GM20000 (cell line): ENCODE measurements at regions not wholly inside any gene's neighbourhood (a gene's known extent, or its start where the extent isn't known, plus 50 kb on each side); places are given as distances from the start of the nearest gene placed in this dataset.
"Not testable (repeated sequence)": the region's sequence is repeated elsewhere in the genome, so short reads cannot be mapped to it uniquely, and the experiment has no call there.

Experiments used
- DNase-seq: peaks from one replicate; pipeline ENCODE4 v3.0.0; 2012; ENCODE audit warnings: low spot score
- CTCF ChIP-seq: IDR thresholded peaks from 2 replicates; pipeline ENCODE4 v1.5.1; 2012; ENCODE audit warnings: mild to moderate bottlenecking, control low read depth; ENCODE audit errors: extremely low read depth, missing control alignments

DNA sequence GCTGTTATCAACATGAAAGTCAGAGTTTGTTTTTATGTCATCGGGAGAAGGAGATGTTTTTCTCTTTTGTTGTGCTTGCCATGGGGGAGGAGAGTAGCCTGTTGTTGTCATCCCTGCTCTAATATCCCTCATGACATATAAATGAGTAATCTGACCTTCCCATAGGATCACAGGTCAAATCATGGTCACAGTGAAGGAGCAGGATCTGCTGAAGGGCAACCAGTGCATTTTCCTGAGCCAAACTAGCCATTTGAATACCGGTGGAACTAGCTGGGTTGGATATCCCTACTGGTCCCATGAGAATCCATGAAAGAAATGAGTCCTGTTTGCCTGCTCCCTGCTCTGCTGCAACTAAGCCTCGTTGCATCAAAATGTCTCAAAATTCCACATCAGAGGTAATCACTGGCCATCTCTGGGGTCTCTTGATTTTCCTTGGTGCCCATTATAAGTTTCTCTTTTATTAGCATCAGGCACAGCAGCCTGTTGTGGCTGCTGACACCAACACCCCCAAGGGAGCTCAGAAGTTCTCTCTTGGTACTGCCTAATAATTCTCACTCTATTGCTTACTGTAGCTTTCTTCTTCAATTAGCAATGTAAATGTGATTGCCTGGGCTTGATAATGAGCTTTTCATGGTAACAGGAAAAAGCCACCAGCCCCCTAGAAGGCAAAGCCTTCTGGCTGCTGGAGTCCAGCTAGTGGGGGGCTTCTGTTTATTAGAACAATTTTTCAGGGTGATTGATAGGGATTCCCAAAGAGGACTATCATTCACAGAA, 211.4 kb upstream of the ERCC4 start:
- DNase-seq, result no peak
- no peak for TF ChIP-seq CTCF

GRCh38 chr16:13718748-13719147, 201.2 kb upstream of the ERCC4 start:
- DNase-seq, result no peak
- TF ChIP-seq CTCF, result no peak

DNA sequence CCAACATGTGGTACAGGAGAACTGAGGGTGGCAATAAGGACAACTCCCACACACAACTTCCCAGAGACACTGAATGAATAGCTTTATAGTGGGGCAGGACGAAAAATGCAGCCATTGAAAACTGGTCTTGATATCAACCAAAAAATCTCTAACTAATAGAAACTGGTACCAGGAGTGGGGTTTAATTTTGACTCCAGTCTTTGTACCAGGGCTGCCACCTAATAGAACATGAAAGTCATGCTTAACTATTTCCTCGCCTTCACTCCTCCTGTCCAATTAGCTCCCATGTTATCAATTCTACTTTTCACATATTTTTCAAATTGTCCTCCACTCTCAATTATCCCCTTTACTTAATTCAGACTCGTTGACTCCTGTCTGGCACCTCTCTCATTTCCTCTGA, 192.0 kb upstream of the ERCC4 start:
- no peak for DNase-seq
- TF ChIP-seq CTCF, result no peak

GRCh38 chr16:13733561-13733960, 186.4 kb upstream of the ERCC4 start:
- no peak for DNase-seq
- no peak for TF ChIP-seq CTCF

DNA sequence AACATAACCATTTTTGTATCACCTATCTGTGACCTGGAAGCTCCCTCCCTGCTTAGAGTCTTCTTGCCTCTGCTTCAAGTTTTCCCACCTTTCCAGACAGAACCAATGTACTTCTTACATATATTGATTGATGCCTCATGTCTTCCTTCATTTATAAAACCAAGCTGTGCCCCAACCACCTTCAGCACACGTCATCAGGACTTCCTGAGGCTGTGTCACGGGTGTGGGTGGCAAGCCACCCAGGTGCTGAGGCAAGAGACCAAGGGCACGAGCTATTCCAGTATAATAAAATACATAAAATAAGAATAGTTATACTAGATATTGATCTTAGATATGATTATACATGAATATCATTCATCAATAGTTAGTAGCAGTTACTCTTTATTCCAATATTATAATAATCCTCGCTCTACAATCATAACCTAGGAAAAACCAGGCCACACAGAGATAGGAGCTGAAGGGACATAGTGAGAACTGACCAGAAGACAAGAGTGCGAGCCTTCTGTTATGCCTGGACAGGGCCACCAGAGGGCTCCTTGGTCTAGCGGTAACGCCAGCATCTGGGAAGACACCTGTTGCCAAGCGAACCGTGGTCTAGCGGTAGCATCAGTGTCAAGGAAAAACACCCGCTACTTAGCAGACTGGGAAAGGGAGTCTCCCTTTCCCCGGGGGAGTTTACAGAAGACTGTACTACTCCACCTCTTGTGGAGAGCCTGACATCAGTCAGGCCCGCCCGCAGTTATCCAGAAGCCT, 180.2 kb upstream of the ERCC4 start:
- not testable (repeated sequence) for DNase-seq

- TF ChIP-seq CTCF, result no peak
- no peak for DNase-seq
Observed at GRCh38 chr16:13742928-13743327, 177.0 kb upstream of the ERCC4 start.

- TF ChIP-seq CTCF, result no peak
Observed at GRCh38 chr16:13743571-13743970, 176.4 kb upstream of the ERCC4 start.

More at GRCh38 chr16:13743571-13743970, 176.4 kb upstream of the ERCC4 start:
- no peak for DNase-seq
